ENCODE measurements at regions not wholly inside any gene's neighbourhood (a gene's known extent, or its start where the extent isn't known, plus 50 kb on each side); places are given as distances from the start of the nearest gene placed in this dataset.

- Histone ChIP-seq H3K79me2 (ENCODE audit: control insufficient read depth, insufficient read depth, low read length) (no peaks in the 10 kb centered on the region), H3K9me1 (ENCODE audit: control insufficient read depth, extremely low read depth, insufficient read depth, low read length) (no peaks in the 10 kb centered on the region), H3K4me2 (ENCODE audit: control insufficient read depth, extremely low read depth, insufficient read depth, low read depth, low read length) (no peak overlapping the region), H3K27ac (ENCODE audit: control insufficient read depth, insufficient read depth, low read length) (no peak overlapping the region), H2AFZ (ENCODE audit: control insufficient read depth, low read length) (no peak overlapping the region), H4K20me1 (ENCODE audit: control insufficient read depth, extremely low read depth, insufficient read depth, low read length) (no peaks in the 10 kb centered on the region), H3K4me3 (ENCODE audit: control insufficient read depth in 2 of 3, extremely low read depth in 1 of 3, insufficient read depth in 2 of 3, low read depth in 1 of 3, low read length in 3 of 3) (no peak overlapping the region), H3K36me3 (ENCODE audit: control insufficient read depth in 2 of 2, extremely low read depth in 1 of 2, insufficient read depth in 2 of 2, low read length in 2 of 2) (no peaks in the 10 kb centered on the region), H3K9me3 (ENCODE audit: control insufficient read depth, low read depth, low read length) (no peaks in the 10 kb centered on the region), H3K27me3 (ENCODE audit: control insufficient read depth, extremely low read depth, insufficient read depth, low read length) (no peaks in the 10 kb centered on the region), H3K4me1 (ENCODE audit: control insufficient read depth, extremely low read depth, insufficient read depth, low read length) (peaks cover 26% of the 10 kb centered on the region), H3K9ac (ENCODE audit: control insufficient read depth, extremely low read depth, insufficient read depth, low read length) (no peak overlapping the region)
- DNase-seq (ENCODE audit: low read depth, low spot score), result no peak
- TF ChIP-seq, protein P1, sequence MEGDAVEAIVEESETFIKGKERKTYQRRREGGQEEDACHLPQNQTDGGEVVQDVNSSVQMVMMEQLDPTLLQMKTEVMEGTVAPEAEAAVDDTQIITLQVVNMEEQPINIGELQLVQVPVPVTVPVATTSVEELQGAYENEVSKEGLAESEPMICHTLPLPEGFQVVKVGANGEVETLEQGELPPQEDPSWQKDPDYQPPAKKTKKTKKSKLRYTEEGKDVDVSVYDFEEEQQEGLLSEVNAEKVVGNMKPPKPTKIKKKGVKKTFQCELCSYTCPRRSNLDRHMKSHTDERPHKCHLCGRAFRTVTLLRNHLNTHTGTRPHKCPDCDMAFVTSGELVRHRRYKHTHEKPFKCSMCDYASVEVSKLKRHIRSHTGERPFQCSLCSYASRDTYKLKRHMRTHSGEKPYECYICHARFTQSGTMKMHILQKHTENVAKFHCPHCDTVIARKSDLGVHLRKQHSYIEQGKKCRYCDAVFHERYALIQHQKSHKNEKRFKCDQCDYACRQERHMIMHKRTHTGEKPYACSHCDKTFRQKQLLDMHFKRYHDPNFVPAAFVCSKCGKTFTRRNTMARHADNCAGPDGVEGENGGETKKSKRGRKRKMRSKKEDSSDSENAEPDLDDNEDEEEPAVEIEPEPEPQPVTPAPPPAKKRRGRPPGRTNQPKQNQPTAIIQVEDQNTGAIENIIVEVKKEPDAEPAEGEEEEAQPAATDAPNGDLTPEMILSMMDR (optimal IDR thresholded peaks at IDR 0.05 in 1 of 3, IDR thresholded peaks at IDR 0.05 in 1 of 3, conservative IDR thresholded peaks at IDR 0.05 in 1 of 3; ENCODE audit: extremely low read depth in 1 of 3, insufficient read depth in 2 of 3, low read length in 3 of 3), result no peak
- no peak for TF ChIP-seq EZH2 (IDR thresholded peaks at IDR 0.05; ENCODE audit: low read length)
- FAIRE-seq, result no peak
- dilution Hi-C loops (cut with MboI; ENCODE audit: extremely low pct_ligation_motif_present, low sequenced_read_pairs), result no loop called here
Measured at GRCh38 chr4:186889876-186890643, 166.4 kb upstream of the FAT1 start.

GRCh38 chr4:186891859-186892486, 168.3 kb upstream of the FAT1 start:
- Histone ChIP-seq H2AFZ (ENCODE audit: control insufficient read depth, low read length) (no peak overlapping the region), H3K4me2 (ENCODE audit: control insufficient read depth, extremely low read depth, insufficient read depth, low read depth, low read length) (no peak overlapping the region), H3K9me3 (ENCODE audit: control insufficient read depth, low read depth, low read length) (no peaks in the 10 kb centered on the region), H3K4me1 (ENCODE audit: control insufficient read depth, extremely low read depth, insufficient read depth, low read length) (peaks cover 13% of the 10 kb centered on the region), H3K9me1 (ENCODE audit: control insufficient read depth, extremely low read depth, insufficient read depth, low read length) (no peaks in the 10 kb centered on the region), H4K20me1 (ENCODE audit: control insufficient read depth, extremely low read depth, insufficient read depth, low read length) (no peaks in the 10 kb centered on the region), H3K79me2 (ENCODE audit: control insufficient read depth, insufficient read depth, low read length) (no peaks in the 10 kb centered on the region), H3K27me3 (ENCODE audit: control insufficient read depth, extremely low read depth, insufficient read depth, low read length) (no peaks in the 10 kb centered on the region), H3K4me3 (ENCODE audit: control insufficient read depth in 2 of 3, extremely low read depth in 1 of 3, insufficient read depth in 2 of 3, low read depth in 1 of 3, low read length in 3 of 3) (no peak overlapping the region), H3K36me3 (ENCODE audit: control insufficient read depth in 2 of 2, extremely low read depth in 1 of 2, insufficient read depth in 2 of 2, low read length in 2 of 2) (no peaks in the 10 kb centered on the region), H3K9ac (ENCODE audit: control insufficient read depth, extremely low read depth, insufficient read depth, low read length) (no peak overlapping the region), H3K27ac (ENCODE audit: control insufficient read depth, insufficient read depth, low read length) (no peak overlapping the region)
- no peak for TF ChIP-seq EZH2 (IDR thresholded peaks at IDR 0.05; ENCODE audit: low read length)
- TF ChIP-seq, protein P1 (optimal IDR thresholded peaks at IDR 0.05 in 1 of 3, IDR thresholded peaks at IDR 0.05 in 1 of 3, conservative IDR thresholded peaks at IDR 0.05 in 1 of 3; ENCODE audit: extremely low read depth in 1 of 3, insufficient read depth in 2 of 3, low read length in 3 of 3), result no peak
- FAIRE-seq (no peak), DNase-seq (ENCODE audit: low read depth, low spot score) (no peak)
- dilution Hi-C loops (cut with MboI; ENCODE audit: extremely low pct_ligation_motif_present, low sequenced_read_pairs), result no loop called here
